Common myeloid progenitor, CD34-positive (primary cell): ENCODE measurements at regions not wholly inside any gene's neighbourhood (a gene's known extent, or its start where the extent isn't known, plus 50 kb on each side); places are given as distances from the start of the nearest gene placed in this dataset.

ENCODE experiments used
- CTCF ChIA-PET: fragments of 350-600 bp; sonication (Branson Sonifier 250); formaldehyde crosslinking; loops from one replicate; lab custom pipeline; 2021; ENCODE audit warnings: antibody characterized with exemption; lab: Charles Lee
- POLR2A ChIA-PET: fragments of 350-600 bp; sonication (Branson Sonifier 250); formaldehyde crosslinking; loops from one replicate; lab custom pipeline; 2021; ENCODE audit warnings: antibody characterized with exemption; lab: Charles Lee
- DNase-seq, 3 donors: peaks; one replicate each; pipeline versions ENCODE4 v3.0.0 to v3.0.0-alpha.2; 2013
- H3K27ac ChIP-seq, 2 experiments: 1 replicate in 1 of 2; 2 replicates in 1 of 2; pipeline ENCODE4 v1.7.0; 2013; ENCODE audit warnings: inconsistent platforms in 2 of 2, low read length in 2 of 2, mild to moderate bottlenecking in 2 of 2, low read depth in 1 of 2, moderate library complexity in 1 of 2; ENCODE audit not compliant: severe bottlenecking in 2 of 2, insufficient read depth in 1 of 2, poor library complexity in 1 of 2
- H3K27me3 ChIP-seq, 5 experiments: replicated peaks in 2 of 5; 1 replicate in 3 of 5; 2 replicates in 2 of 5; pipeline versions ENCODE4 v1.6.1 to v1.7.0; 2013; ENCODE audit warnings: low read length in 4 of 5, mild to moderate bottlenecking in 2 of 5, moderate library complexity in 2 of 5, inconsistent platforms in 1 of 5; ENCODE audit not compliant: insufficient read depth in 5 of 5, control insufficient read depth in 4 of 5
- H3K36me3 ChIP-seq, 4 experiments: 1 replicate in 2 of 4; 2 replicates in 2 of 4; pipeline versions ENCODE4 v1.6.1 to v1.7.0; 2013; ENCODE audit warnings: low read length in 3 of 4, control low read depth in 1 of 4, mild to moderate bottlenecking in 1 of 4; ENCODE audit not compliant: control insufficient read depth in 4 of 4, insufficient read depth in 4 of 4
- H3K4me1 ChIP-seq, 4 experiments: 1 replicate in 3 of 4; 2 replicates in 1 of 4; pipeline versions ENCODE4 v1.6.1 to v1.7.1; 2013; ENCODE audit warnings: low read length in 3 of 4, mild to moderate bottlenecking in 3 of 4, control low read depth in 1 of 4, inconsistent platforms in 1 of 4, moderate library complexity in 1 of 4; ENCODE audit not compliant: control insufficient read depth in 4 of 4, insufficient read depth in 4 of 4; ENCODE audit errors: control extremely low read depth in 1 of 4
- H3K4me3 ChIP-seq, 7 experiments: 1 replicate in 4 of 7; 2 replicates in 3 of 7; pipeline versions ENCODE4 v1.5.1 to v1.7.0; 2013; ENCODE audit warnings: mild to moderate bottlenecking in 7 of 7, low read length in 6 of 7, moderate library complexity in 6 of 7, inconsistent platforms in 2 of 7, low read depth in 2 of 7, control low read depth in 1 of 7; ENCODE audit not compliant: insufficient read depth in 4 of 7, control insufficient read depth in 1 of 7; ENCODE audit errors: extremely low read depth in 1 of 7
- H3K9me3 ChIP-seq, 5 experiments: 1 replicate in 4 of 5; 2 replicates in 1 of 5; pipeline versions ENCODE4 v1.6.1 to v1.7.1; 2013; ENCODE audit warnings: low read length in 4 of 5, mild to moderate bottlenecking in 2 of 5, inconsistent platforms in 1 of 5, low read depth in 1 of 5, moderate library complexity in 1 of 5; ENCODE audit not compliant: control insufficient read depth in 4 of 5, insufficient read depth in 2 of 5; ENCODE audit errors: control extremely low read depth in 1 of 5
- WGBS: methylation state at CpG from one replicate; pipeline ENCODE4 v1.1.5; 2013; ENCODE audit not compliant: insufficient coverage; 5-methylcytosine and 5-hydroxymethylcytosine counted together

DNA sequence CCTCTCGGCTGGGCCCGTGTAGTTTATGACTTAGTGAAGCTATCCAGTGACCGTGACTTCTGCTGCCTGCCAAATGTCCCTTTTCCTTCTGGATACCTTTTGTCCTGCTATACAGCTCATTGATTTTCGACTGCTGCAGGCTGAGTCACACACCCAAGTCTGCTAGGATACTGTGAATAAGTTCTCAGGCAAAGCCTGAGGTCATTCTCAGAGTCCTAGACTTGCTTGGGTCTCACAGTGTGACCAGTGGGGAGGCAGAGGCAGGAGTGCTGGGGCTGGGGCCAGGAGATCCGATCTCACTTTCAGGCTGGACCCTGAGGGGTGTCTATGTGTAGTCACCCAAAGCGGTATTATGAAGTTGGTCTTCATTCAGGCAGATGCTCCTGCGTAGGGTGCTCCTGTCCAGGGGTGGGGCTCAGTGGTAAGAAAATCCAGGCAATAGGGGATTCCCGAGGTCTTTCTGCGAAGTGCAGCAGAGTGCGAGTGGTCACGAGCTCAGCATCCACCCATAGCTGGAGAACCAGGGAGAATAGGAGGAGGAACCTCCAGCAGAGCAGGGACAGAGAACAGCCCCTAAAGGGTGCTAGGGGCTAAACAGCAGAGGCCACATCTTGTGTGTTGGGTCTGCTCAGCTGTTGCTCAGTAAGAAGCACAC, 268.6 kb upstream of the NCKAP5 start:
- H3K27me3 ChIP-seq: no peaks in the 10 kb centered on the region
- no peaks in the 10 kb centered on the region for H3K4me1 ChIP-seq
- no peak overlapping the region for H3K27ac ChIP-seq
- H3K9me3 ChIP-seq: peaks cover 0 to 1% (median 0%) of the 10 kb centered on the region in 5 experiments
- CTCF ChIA-PET: no interaction called here
- DNase-seq: no peak
- H3K4me3 ChIP-seq: no peak overlapping the region
- POLR2A ChIA-PET: no interaction called here
- WGBS: 89% methylated on average over 10 of the region's 11 CpGs
- no peaks in the 10 kb centered on the region for H3K36me3 ChIP-seq

DNA sequence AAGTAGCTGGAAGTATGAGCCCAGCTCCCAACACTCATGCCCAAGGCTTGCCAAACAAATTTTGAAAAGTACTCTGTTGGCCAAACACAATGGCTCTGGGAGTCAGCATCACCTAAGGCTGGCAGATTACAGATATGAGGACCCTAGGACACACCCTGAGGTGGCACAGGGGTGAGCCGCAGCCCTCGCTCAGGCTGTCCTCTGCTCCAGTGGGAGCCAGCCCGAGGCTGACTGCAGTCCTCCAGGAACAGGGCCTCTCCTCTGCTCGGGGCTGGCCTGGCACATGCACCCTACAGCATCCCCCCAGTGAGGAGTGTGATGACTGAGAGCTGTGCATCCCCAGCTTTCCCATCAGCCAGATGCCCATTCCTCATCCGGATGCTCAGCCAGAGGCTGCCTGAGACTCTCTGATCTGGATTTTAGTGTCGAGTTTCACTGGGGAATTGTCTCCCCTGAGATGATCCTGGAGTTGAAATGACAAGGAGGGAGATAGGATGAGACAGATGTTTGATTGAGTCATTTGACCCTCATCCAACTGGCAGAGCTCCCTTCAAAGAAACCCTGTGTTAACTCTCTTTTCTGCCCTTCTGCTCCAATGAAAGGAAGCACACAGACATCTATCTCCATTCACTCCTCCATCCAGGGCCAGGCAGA, 269.3 kb upstream of the NCKAP5 start:
- ChIA-PET POLR2A (no interaction called here), CTCF (no interaction called here)
- Histone ChIP-seq H3K4me1 (no peaks in the 10 kb centered on the region), H3K36me3 (no peaks in the 10 kb centered on the region), H3K27me3 (no peaks in the 10 kb centered on the region), H3K9me3 (peaks cover 0 to 1% (median 0%) of the 10 kb centered on the region in 5 experiments), H3K4me3 (no peak overlapping the region), H3K27ac (no peak overlapping the region)
- WGBS: 82% methylated on average over 6 of the region's 6 CpGs
- DNase-seq: no peak

DNA sequence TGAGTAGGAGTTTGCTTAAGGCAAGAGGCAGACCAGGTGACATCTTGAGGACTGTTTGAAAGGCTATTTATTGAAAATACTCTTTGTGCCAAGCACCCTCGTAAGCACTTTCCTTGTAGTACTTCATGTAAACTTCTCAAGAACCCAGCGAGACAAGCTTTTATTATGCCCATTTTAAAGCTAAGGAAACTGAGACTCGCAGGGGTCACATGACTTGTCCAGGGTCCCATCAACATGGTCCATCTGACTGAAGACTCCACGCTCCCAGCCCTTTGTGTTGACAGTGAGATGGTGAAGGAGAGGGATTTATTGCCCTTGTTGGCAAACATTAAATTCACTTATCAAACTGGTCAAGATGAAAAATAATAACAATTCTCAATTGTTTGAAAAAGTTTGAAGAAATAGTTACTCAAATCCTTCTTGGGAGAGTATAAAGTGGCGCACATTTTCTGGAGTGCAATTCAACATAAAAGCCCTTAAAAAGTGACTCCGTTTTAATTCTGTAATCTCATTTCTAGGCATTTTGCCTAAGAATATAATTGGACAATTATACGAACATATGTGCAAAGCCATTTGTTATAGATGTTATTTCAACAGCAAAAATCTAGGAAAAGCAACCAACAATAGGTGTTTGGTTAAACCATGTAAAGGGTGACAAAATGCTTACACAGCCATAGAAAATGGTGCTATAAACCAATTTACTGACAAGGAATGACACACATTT, 270.5 kb upstream of the NCKAP5 start:
- H3K27me3 ChIP-seq: no peaks in the 10 kb centered on the region
- DNase-seq: no peak
- H3K4me1 ChIP-seq: no peaks in the 10 kb centered on the region
- CTCF ChIA-PET: no interaction called here
- no peak overlapping the region for H3K4me3 ChIP-seq
- H3K9me3 ChIP-seq: no peaks in the 10 kb centered on the region
- no peaks in the 10 kb centered on the region for H3K36me3 ChIP-seq
- H3K27ac ChIP-seq: no peak overlapping the region
- POLR2A ChIA-PET: interaction anchor here (0.6 kb wide), 1 partner anchor 1432 kb away, joined by 4 read pairs; no protein-coding TSS in a partner anchor
- WGBS: 100% methylated on average over 1 of the region's 7 CpGs

DNA sequence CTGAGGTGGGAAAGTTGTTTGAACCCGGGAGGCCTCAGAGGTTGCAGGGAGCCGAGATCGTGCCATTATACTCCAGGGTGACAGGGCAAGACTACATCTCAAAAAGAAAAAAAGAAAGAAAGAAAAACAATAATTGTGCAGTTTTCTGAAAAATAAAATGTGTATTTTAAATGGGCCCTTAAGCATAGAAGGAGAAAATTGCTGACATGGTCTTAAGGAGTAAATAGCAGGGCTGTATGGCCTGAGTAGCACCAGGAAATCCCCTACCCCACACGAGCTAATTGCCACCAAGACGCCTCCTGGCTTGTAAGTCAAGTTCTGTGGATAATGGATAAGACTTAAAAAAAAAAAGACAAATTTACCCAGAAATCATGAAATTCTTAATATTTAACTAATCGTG, 271.4 kb upstream of the NCKAP5 start:
- Histone ChIP-seq H3K4me1 (no peaks in the 10 kb centered on the region), H3K36me3 (no peaks in the 10 kb centered on the region), H3K27ac (no peak overlapping the region), H3K4me3 (no peak overlapping the region), H3K9me3 (no peaks in the 10 kb centered on the region), H3K27me3 (peaks cover 0 to 3% (median 0%) of the 10 kb centered on the region in 5 experiments)
- POLR2A ChIA-PET: no interaction called here
- CTCF ChIA-PET: no interaction called here
- DNase-seq: no peak
- 100% methylated on average over 2 of the region's 6 CpGs for WGBS

DNA sequence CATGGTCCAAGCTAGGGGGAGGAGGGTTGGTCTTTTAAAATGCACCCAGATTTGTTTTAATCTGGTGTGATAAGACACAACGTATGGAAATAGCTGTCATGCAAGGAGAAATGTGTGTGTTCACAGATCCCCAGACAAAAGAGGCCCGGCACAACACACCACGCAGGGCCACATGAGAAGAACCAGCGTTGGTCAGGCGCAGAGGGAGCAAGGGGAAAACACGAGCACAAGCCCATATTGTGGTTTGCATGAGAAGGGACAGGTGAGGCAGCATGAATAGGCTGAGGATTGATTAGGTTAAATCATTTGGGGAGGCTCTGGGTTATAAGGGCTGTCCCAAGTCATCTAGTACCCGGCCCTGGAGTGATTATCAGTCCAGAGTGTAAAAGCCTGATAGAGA, 272.5 kb upstream of the NCKAP5 start:
- ChIA-PET CTCF (interaction anchor here (0.7 to 1.0 kb wide), 2 partner anchors 9 to 321 kb away, joined by 3 to 4 read pairs; no protein-coding TSS in a partner anchor), POLR2A (interaction anchor here (0.6 kb wide), 1 partner anchor 780 kb away, joined by 9 read pairs; no protein-coding TSS in a partner anchor)
- 86% methylated on average over 7 of the region's 7 CpGs for WGBS
- no peak for DNase-seq
- Histone ChIP-seq H3K27ac (no peak overlapping the region), H3K4me1 (no peaks in the 10 kb centered on the region), H3K9me3 (no peaks in the 10 kb centered on the region), H3K36me3 (no peaks in the 10 kb centered on the region), H3K27me3 (peaks cover 0 to 4% (median 3%) of the 10 kb centered on the region in 5 experiments), H3K4me3 (no peak overlapping the region)

DNA sequence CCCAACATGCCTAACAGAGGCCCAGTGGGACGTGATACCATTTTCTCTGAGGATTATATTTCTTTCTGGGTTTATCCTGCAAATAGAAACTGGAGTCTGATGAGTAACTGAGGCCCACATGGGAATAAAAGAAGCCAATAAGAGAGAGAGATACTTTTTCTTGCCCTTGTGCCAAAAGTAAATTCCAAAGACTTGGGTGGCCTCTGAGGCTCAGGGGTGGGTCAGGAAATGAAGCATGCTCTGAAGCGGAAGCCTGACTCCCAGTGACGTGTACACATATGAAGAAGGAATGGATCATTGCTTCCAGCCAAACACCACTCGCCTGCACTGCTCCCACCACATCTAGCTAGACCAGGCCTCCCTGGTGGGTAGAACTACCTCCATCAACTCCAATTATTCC, 273.6 kb upstream of the NCKAP5 start:
- DNase-seq: no peak
- Histone ChIP-seq H3K4me1 (no peaks in the 10 kb centered on the region), H3K4me3 (no peak overlapping the region), H3K27ac (no peak overlapping the region), H3K36me3 (no peaks in the 10 kb centered on the region), H3K9me3 (no peaks in the 10 kb centered on the region), H3K27me3 (peaks cover 0 to 11% (median 3%) of the 10 kb centered on the region in 5 experiments)
- CTCF ChIA-PET: no interaction called here
- WGBS: 65% methylated on average over 4 of the region's 4 CpGs
- POLR2A ChIA-PET: no interaction called here

DNA sequence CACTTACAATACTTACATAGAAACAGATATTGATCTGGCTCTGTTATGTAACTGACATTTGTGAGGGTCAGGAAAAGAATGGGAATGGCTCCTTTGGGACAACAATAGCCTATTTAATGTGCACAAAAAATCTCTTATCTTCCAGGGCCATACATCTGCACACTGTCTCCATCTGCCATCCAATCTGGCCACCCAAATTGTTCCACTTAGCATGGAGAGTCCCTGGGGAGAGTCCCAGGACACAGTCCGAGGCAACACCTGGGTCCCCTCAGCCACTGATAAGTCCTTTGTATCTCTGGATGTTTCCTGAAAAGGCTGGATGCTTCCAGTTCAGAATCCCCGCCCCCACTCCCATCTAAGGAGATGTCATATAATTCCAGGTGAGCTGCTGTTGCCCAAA, 274.2 kb upstream of the NCKAP5 start:
- Histone ChIP-seq H3K36me3 (no peaks in the 10 kb centered on the region), H3K27me3 (peaks cover 0 to 11% (median 3%) of the 10 kb centered on the region in 5 experiments), H3K4me1 (no peaks in the 10 kb centered on the region), H3K4me3 (no peak overlapping the region), H3K27ac (no peak overlapping the region), H3K9me3 (no peaks in the 10 kb centered on the region)
- POLR2A ChIA-PET: no interaction called here
- CTCF ChIA-PET: interaction anchor here (0.5 to 2.0 kb wide), 3 partner anchors 64 to 1295 kb away, joined by 3 to 6 read pairs (median 3); no protein-coding TSS in a partner anchor
- DNase-seq: no peak
- WGBS: 86% methylated on average over 2 of the region's 2 CpGs
